ENCODE measurements at regions not wholly inside any gene's neighbourhood (a gene's known extent, or its start where the extent isn't known, plus 50 kb on each side); places are given as distances from the start of the nearest gene placed in this dataset.

- DNase-seq (ENCODE audit: low read depth) = no peak
Measured at GRCh38 chr14:101363261-101363555, 198.1 kb upstream of the DIO3 start.

- DNase-seq (ENCODE audit: low read depth) = no peak
Measured at GRCh38 chr14:101363880-101364391, 197.4 kb upstream of the DIO3 start.

GRCh38 chr14:101364503-101365328 lies 196.6 kb upstream of the DIO3 start:
- no peak for DNase-seq (ENCODE audit: low read depth)

GRCh38 chr14:101365329-101366158 lies 195.8 kb upstream of the DIO3 start:
- DNase-seq (ENCODE audit: low read depth) = no peak

- DNase-seq (ENCODE audit: low read depth) = no peak
Measured at GRCh38 chr14:101367421-101368261, 193.7 kb upstream of the DIO3 start.

GRCh38 chr14:101368629-101369028 lies 192.7 kb upstream of the DIO3 start:
- no peak for DNase-seq (ENCODE audit: low read depth)

- no peak for DNase-seq (ENCODE audit: low read depth)
Measured at GRCh38 chr14:101369194-101369915, 191.9 kb upstream of the DIO3 start.

- DNase-seq (ENCODE audit: low read depth) = no peak
Measured at GRCh38 chr14:101369916-101370592, 191.2 kb upstream of the DIO3 start.

GRCh38 chr14:101370593-101371569 lies 190.4 kb upstream of the DIO3 start:
- DNase-seq (ENCODE audit: low read depth) = no peak

GRCh38 chr14:101371799-101372793 lies 189.2 kb upstream of the DIO3 start:
- DNase-seq (ENCODE audit: low read depth) = no peak

GRCh38 chr14:101372894-101373620 lies 188.2 kb upstream of the DIO3 start:
- DNase-seq (ENCODE audit: low read depth) = no peak

- DNase-seq (ENCODE audit: low read depth) = no peak
Measured at GRCh38 chr14:101373690-101374295, 187.5 kb upstream of the DIO3 start.

- DNase-seq (ENCODE audit: low read depth) = no peak
Measured at GRCh38 chr14:101374373-101375338, 186.6 kb upstream of the DIO3 start.

- DNase-seq (ENCODE audit: low read depth) = no peak
Measured at GRCh38 chr14:101377069-101377468, 184.2 kb upstream of the DIO3 start.

GRCh38 chr14:101379842-101380241 lies 181.5 kb upstream of the DIO3 start:
- no peak for DNase-seq (ENCODE audit: low read depth)
